Fibroblast of mammary gland (primary cell): ENCODE measurements at regions not wholly inside any gene's neighbourhood (a gene's known extent, or its start where the extent isn't known, plus 50 kb on each side); places are given as distances from the start of the nearest gene placed in this dataset.

Source experiments
- DNase-seq: peaks from one replicate; pipeline ENCODE4 v3.0.0-alpha.2; 2010; ENCODE audit warnings: low read depth
- H3K4me3 ChIP-seq: 2 replicates; pipeline ENCODE4 v1.5.1; 2011; ENCODE audit warnings: low read depth, mild to moderate bottlenecking, low read length, moderate library complexity; ENCODE audit not compliant: control insufficient read depth
- CTCF ChIP-seq: conservative IDR thresholded peaks from 2 replicates; pipeline ENCODE4 v1.5.1; 2011; ENCODE audit warnings: low read depth, low read length, inconsistent platforms; ENCODE audit not compliant: control insufficient read depth, insufficient read depth

- DNase-seq: no peak
- TF ChIP-seq CTCF: no peak
These were observed 69.7 kb upstream of the PALS2 start for GRCh38 chr7:24503506-24503905.

DNA sequence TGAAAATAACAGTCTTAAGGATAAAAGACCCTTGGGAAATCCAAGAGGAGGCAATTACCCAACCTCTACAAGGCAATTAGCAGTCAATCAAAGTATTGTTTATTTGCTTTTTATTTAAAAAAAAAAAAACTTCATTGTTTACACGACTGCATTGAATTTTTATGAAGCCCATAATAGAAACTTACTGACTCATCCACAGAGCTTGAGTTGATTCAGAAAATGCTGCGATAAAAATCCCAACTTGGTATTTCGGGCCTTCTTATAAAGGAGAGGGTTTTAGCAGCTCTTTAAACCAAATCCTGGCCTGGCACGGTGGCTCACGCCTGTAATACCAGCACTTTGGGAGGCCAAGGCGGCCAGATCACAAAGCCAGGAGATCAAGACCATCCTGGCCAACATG is 69.2 kb upstream of the PALS2 start:
- TF ChIP-seq CTCF: no peak

More at GRCh38 chr7:24503506-24503905, 69.7 kb upstream of the PALS2 start:
- no peak overlapping the region for H3K4me3 ChIP-seq

DNA sequence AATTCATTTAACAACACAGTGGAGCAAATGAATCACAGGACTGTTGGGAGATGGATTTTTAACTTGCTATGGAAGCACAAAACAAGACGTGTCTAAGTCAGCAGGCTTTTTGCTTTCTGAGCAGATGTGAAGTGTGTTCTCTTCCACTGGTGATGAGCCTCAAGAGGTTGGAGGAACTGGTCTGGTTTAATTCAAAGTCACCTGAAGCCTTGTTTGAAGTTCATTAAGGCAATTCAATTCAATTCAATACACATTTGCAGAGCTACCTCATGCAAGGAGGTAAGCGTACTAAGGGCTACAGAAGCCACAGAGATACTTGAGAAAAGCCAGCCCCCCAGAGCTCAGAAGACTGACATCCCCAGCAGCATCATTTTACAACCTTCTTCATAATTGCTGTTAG is 68.4 kb upstream of the PALS2 start:
- DNase-seq: no peak
- no peak overlapping the region for H3K4me3 ChIP-seq
- no peak for TF ChIP-seq CTCF

More for the DNA sequence above, 69.2 kb upstream of the PALS2 start:
- DNase-seq: no peak
- no peak overlapping the region for H3K4me3 ChIP-seq

- no peak overlapping the region for H3K4me3 ChIP-seq
- no peak for DNase-seq
- TF ChIP-seq CTCF: no peak
These were observed 67.3 kb upstream of the PALS2 start for GRCh38 chr7:24505968-24506367.

DNA sequence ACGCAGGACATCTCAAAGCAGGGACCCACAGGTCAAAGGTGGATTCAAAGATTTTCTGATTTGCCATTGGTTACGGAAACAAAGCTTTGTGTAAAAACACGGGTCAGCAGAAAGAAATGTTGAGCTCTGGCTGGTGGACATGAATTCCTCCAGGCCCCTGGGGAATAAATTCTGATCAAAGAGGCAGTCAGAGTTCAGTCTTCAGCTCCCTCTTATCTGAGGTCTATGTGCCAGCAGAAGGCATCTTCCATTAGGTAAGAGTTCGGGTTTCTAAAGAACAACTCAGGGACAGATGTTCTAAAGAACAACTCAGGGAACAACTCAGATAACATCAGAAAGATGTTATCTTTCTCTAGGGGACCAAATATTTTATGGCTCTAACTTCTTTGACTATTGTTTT is 64.9 kb upstream of the PALS2 start:
- no peak for DNase-seq
- no peak overlapping the region for H3K4me3 ChIP-seq
- no peak for TF ChIP-seq CTCF

DNA sequence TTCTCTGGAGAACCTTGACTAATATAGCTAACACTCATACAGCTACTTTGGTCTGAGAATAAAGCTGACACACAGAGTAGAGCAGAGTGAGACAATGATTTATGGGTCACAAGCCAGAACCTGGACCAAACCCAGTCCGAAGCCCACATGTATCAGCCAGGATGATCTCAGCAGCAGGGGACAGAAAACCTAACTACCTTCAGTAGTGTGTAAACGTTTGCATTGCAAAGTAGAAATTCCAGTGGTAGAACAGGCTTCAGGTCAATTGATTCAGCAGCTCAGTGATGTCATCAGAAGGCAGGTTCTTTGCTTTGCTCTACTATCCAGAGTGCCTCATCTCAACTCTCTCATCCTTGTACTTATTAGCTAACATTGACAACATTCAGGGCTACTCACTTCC is 62.5 kb upstream of the PALS2 start:
- no peak for TF ChIP-seq CTCF
- H3K4me3 ChIP-seq: no peak overlapping the region
- DNase-seq: no peak

GRCh38 chr7:24517166-24517565 is 56.1 kb upstream of the PALS2 start:
- DNase-seq: no peak
- no peak overlapping the region for H3K4me3 ChIP-seq
- no peak for TF ChIP-seq CTCF
